CD14-positive monocyte (primary cell): ENCODE measurements at regions not wholly inside any gene's neighbourhood (a gene's known extent, or its start where the extent isn't known, plus 50 kb on each side); places are given as distances from the start of the nearest gene placed in this dataset.

Experiments used
- DNase-seq, 3 donors: peaks; one replicate each; pipeline ENCODE4 v3.0.0-alpha.2; 2011 to 2022
- H2AFZ ChIP-seq: 2 replicates; pipeline ENCODE4 v1.6.0; 2012; ENCODE audit warnings: mild to moderate bottlenecking, low read depth, low read length, inconsistent platforms; ENCODE audit not compliant: insufficient read depth, poor library complexity, severe bottlenecking
- H3K27ac ChIP-seq, 2 donors: 1 replicate in 1 of 2; 2 replicates in 1 of 2; pipeline ENCODE4 v1.5.1; 2012 to 2013; ENCODE audit warnings: low read length in 2 of 2, control low read depth in 1 of 2, inconsistent platforms in 1 of 2, low read depth in 1 of 2, mild to moderate bottlenecking in 1 of 2
- H3K27me3 ChIP-seq, 2 donors: one replicate each; pipeline versions ENCODE4 v1.6.0 to v1.6.1; 2011 to 2013; ENCODE audit warnings: low read length in 2 of 2; ENCODE audit not compliant: control insufficient read depth in 2 of 2, insufficient read depth in 2 of 2
- H3K36me3 ChIP-seq, 2 donors: replicated peaks in 1 of 2; 1 replicate in 1 of 2; 2 replicates in 1 of 2; pipeline versions ENCODE4 v1.5.1 to v1.6.1; 2012 to 2013; ENCODE audit warnings: low read length in 2 of 2, control low read depth in 1 of 2, inconsistent platforms in 1 of 2, mild to moderate bottlenecking in 1 of 2; ENCODE audit not compliant: insufficient read depth in 2 of 2, control insufficient read depth in 1 of 2
- H3K4me1 ChIP-seq, 2 donors: 1 replicate in 1 of 2; 2 replicates in 1 of 2; pipeline versions ENCODE4 v1.5.1 to v1.6.1; 2012 to 2013; ENCODE audit warnings: low read length in 2 of 2, control low read depth in 1 of 2, inconsistent platforms in 1 of 2, mild to moderate bottlenecking in 1 of 2, moderate library complexity in 1 of 2; ENCODE audit not compliant: insufficient read depth in 2 of 2, control insufficient read depth in 1 of 2
- H3K4me2 ChIP-seq: replicated peaks from 2 replicates; pipeline ENCODE3; 2012; ENCODE audit warnings: low read length, moderate library complexity, mild to moderate bottlenecking; ENCODE audit not compliant: poor library complexity, severe bottlenecking; ENCODE audit errors: extremely low read depth
- H3K4me3 ChIP-seq, 3 experiments: fragments of 200-600 bp in 1 of 3; sonication (generic) in 1 of 3; replicated peaks in 1 of 3; 1 replicate in 2 of 3; 2 replicates in 1 of 3; pipeline ENCODE4 v1.5.1; 2011 to 2013; ENCODE audit warnings: low read length in 3 of 3, mild to moderate bottlenecking in 3 of 3, control low read depth in 2 of 3, low read depth in 2 of 3, inconsistent platforms in 1 of 3, moderate library complexity in 1 of 3
- H3K79me2 ChIP-seq: 2 replicates; pipeline ENCODE4 v1.6.0; 2012; ENCODE audit warnings: mild to moderate bottlenecking, control low read depth, inconsistent platforms, low read length, moderate library complexity; ENCODE audit not compliant: insufficient read depth
- H3K9ac ChIP-seq: 2 replicates; pipeline ENCODE4 v1.6.0; 2017; ENCODE audit warnings: low read length, mild to moderate bottlenecking; ENCODE audit not compliant: insufficient read depth, poor library complexity, severe bottlenecking
- H3K9me3 ChIP-seq, 2 donors: replicated peaks in 1 of 2; 1 replicate in 1 of 2; 2 replicates in 1 of 2; pipeline versions ENCODE4 v1.5.1 to v1.6.1; 2012 to 2013; ENCODE audit warnings: low read length in 2 of 2, control low read depth in 1 of 2; ENCODE audit not compliant: control insufficient read depth in 1 of 2, insufficient read depth in 1 of 2
- H4K20me1 ChIP-seq: 2 replicates; pipeline ENCODE4 v1.6.0; 2012; ENCODE audit warnings: mild to moderate bottlenecking, low read length, control low read depth, moderate library complexity; ENCODE audit not compliant: insufficient read depth
- H3K27ac Mint-ChIP-seq, 7 donors: one replicate each; pipeline ENCODE4 v1.8.0; 2020; ENCODE audit warnings: mild to moderate bottlenecking in 7 of 7, mixed read lengths in 7 of 7, moderate library complexity in 6 of 7, inconsistent platforms in 2 of 7
- H3K27me3 Mint-ChIP-seq, 3 donors: one replicate each; pipeline ENCODE4 v1.8.0; 2021 to 2022; ENCODE audit warnings: low read depth in 3 of 3, mild to moderate bottlenecking in 3 of 3, mixed read lengths in 3 of 3, moderate library complexity in 3 of 3, inconsistent platforms in 1 of 3
- H3K36me3 Mint-ChIP-seq, 2 donors: one replicate each; pipeline ENCODE4 v1.8.0; 2020; ENCODE audit warnings: mixed read lengths in 2 of 2, inconsistent platforms in 1 of 2, mild to moderate bottlenecking in 1 of 2
- H3K4me1 Mint-ChIP-seq: one replicate; pipeline ENCODE4 v1.8.0; 2020; ENCODE audit warnings: mild to moderate bottlenecking, mixed read lengths
- H3K4me3 Mint-ChIP-seq, 2 donors: one replicate each; pipeline ENCODE4 v1.8.0; 2020; ENCODE audit warnings: mild to moderate bottlenecking in 2 of 2, mixed read lengths in 2 of 2, moderate library complexity in 1 of 2
- H3K9me3 Mint-ChIP-seq, 7 donors: one replicate each; pipeline ENCODE4 v1.8.0; 2020 to 2022; ENCODE audit warnings: mixed read lengths in 7 of 7, mild to moderate bottlenecking in 6 of 7, moderate library complexity in 6 of 7, inconsistent platforms in 2 of 7
- WGBS: methylation state at CpG from one replicate; pipeline ENCODE4 v1.1.5; 2013; ENCODE audit warnings: missing lambda C conversion rate; ENCODE audit not compliant: insufficient coverage; 5-methylcytosine and 5-hydroxymethylcytosine counted together
- intact Hi-C, 2 donors: fragments of 100-400 bp; cut with micrococcal nuclease; formaldehyde crosslinking; loops; one replicate each; pipeline versions ENCODE4 v1.15.0 to v1.15.1; 2023
- TF ChIP-seq, protein P1 (sequence below): fragments of 200-600 bp; IDR thresholded peaks from one replicate; pipeline ENCODE4 v1.8.0; 2022; ENCODE audit warnings: antibody characterized with exemption, mild to moderate bottlenecking

DNA sequence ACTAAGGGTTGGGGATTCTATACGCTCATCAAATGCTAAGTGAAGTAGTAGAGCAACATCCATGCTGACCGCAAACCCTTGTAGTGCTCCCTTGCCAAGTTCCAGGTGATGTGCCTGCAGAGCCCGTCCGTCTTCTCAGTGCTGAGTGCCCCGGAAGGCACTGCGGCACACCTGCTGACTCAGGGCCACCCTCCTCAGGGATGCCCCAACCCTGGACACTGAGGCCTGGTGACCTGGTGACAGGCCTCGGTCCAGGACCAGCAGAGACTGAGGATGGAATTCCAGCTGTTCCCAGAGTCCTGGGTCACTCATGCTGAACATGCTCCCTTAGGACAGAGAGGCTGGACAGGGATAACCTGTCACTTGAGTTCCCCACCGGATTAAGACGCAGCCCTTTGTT is 422.5 kb downstream of the OCA2 start:
- Histone ChIP-seq H2AFZ (no peak overlapping the region), H3K27me3 (no peaks in the 10 kb centered on the region), H3K4me2 (no peak overlapping the region), H3K9ac (no peak overlapping the region), H3K9me3 (peaks cover 17 to 25% of the 10 kb centered on the region in 2 donors), H3K4me3 (no peak overlapping the region), H3K4me1 (no peaks in the 10 kb centered on the region), H4K20me1 (no peaks in the 10 kb centered on the region), H3K79me2 (no peaks in the 10 kb centered on the region), H3K27ac (no peak overlapping the region), H3K36me3 (no peaks in the 10 kb centered on the region)
- intact Hi-C loops: no loop called here
- Mint-ChIP-seq H3K4me3 (no peak overlapping the region), H3K27me3 (peaks cover 2 to 4% (median 3%) of the 10 kb centered on the region in 3 donors), H3K9me3 (peaks cover 6 to 29% (median 15%) of the 10 kb centered on the region in 7 donors), H3K27ac (no peak overlapping the region), H3K4me1 (no peaks in the 10 kb centered on the region), H3K36me3 (no peaks in the 10 kb centered on the region)
- DNase-seq: no peak
- TF ChIP-seq, protein P1, sequence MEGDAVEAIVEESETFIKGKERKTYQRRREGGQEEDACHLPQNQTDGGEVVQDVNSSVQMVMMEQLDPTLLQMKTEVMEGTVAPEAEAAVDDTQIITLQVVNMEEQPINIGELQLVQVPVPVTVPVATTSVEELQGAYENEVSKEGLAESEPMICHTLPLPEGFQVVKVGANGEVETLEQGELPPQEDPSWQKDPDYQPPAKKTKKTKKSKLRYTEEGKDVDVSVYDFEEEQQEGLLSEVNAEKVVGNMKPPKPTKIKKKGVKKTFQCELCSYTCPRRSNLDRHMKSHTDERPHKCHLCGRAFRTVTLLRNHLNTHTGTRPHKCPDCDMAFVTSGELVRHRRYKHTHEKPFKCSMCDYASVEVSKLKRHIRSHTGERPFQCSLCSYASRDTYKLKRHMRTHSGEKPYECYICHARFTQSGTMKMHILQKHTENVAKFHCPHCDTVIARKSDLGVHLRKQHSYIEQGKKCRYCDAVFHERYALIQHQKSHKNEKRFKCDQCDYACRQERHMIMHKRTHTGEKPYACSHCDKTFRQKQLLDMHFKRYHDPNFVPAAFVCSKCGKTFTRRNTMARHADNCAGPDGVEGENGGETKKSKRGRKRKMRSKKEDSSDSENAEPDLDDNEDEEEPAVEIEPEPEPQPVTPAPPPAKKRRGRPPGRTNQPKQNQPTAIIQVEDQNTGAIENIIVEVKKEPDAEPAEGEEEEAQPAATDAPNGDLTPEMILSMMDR: no peak
- WGBS: 94% methylated on average over 9 of the region's 9 CpGs

DNA sequence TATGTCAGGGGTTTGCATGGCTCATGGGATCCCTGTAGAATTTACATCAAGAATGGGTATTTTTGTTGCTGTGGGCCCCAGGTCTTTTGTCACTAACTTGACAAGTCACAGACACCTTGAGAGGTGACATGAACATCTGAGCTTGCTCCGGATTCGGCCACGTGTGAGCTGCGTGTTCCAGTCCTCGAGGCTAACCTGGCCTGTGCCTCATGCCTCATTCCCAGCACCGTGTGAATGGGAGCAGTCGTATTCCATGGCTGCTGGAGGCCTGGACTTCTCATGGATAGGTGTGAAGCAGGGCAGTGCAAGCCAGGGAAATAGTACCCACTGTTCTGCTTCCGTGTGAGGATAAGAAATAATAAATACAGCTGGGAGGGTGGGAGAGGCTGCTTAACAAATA is 423.5 kb downstream of the OCA2 start:
- Histone ChIP-seq H2AFZ (no peak overlapping the region), H3K36me3 (no peaks in the 10 kb centered on the region), H3K4me3 (no peak overlapping the region), H3K79me2 (no peaks in the 10 kb centered on the region), H3K27ac (no peak overlapping the region), H3K9ac (no peak overlapping the region), H4K20me1 (no peaks in the 10 kb centered on the region), H3K4me1 (no peaks in the 10 kb centered on the region), H3K9me3 (peaks cover 22 to 27% of the 10 kb centered on the region in 2 donors), H3K4me2 (no peak overlapping the region), H3K27me3 (no peaks in the 10 kb centered on the region)
- Mint-ChIP-seq H3K27ac (no peak overlapping the region), H3K36me3 (no peaks in the 10 kb centered on the region), H3K9me3 (peaks cover 6 to 35% (median 15%) of the 10 kb centered on the region in 7 donors), H3K4me3 (no peak overlapping the region), H3K4me1 (no peaks in the 10 kb centered on the region), H3K27me3 (peaks cover 2 to 4% (median 3%) of the 10 kb centered on the region in 3 donors)
- no peak for DNase-seq
- TF ChIP-seq, protein P1: no peak
- intact Hi-C loops: no loop called here
- WGBS: 97% methylated on average over 7 of the region's 8 CpGs
